NT2/D1 (cell line): ENCODE measurements at regions not wholly inside any gene's neighbourhood (a gene's known extent, or its start where the extent isn't known, plus 50 kb on each side); places are given as distances from the start of the nearest gene placed in this dataset.

Experiments used
- SUZ12 ChIP-seq: IDR thresholded peaks from 2 replicates; pipeline ENCODE4 v1.6.1; 2011; ENCODE audit not compliant: insufficient read length, insufficient read depth; ENCODE audit errors: extremely low read depth
- YY1 ChIP-seq: IDR thresholded peaks from 2 replicates; pipeline ENCODE4 v1.6.1; 2011; ENCODE audit not compliant: insufficient read length, insufficient read depth
- ZNF274 ChIP-seq: IDR thresholded peaks from 2 replicates; pipeline ENCODE4 v1.6.1; 2011; ENCODE audit warnings: mild to moderate bottlenecking, low read depth, low read length

DNA sequence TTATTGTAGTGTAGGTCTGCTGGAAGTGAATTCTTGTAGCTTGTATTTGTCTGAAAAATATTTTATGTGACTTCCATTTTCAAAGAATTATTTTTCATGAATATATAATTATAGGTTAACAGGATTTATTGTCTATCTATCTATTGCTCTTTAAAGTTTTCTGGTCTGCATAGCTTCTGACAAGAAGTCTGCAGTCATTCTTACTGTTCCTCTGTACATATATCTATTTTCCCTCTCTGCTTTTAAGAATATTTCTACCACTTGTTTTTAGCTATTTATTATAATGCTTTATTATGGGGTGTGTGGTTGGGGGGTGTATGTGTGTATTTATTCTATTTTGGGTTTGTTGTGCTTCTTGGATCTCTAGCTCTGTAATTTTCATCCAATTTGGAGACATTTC is 77.4 kb downstream of the ETS2 start:
- TF ChIP-seq SUZ12 (no peak), ZNF274 (no peak), YY1 (no peak)
